SU-DHL-6 (cell line): ENCODE measurements at regions not wholly inside any gene's neighbourhood (a gene's known extent, or its start where the extent isn't known, plus 50 kb on each side); places are given as distances from the start of the nearest gene placed in this dataset.

Experiments used
- H2AFZ ChIP-seq: fragments of 200-600 bp; sonication (generic); 2 replicates; pipeline ENCODE4 v1.6.1; 2014; ENCODE audit warnings: low read depth, mild to moderate bottlenecking, moderate library complexity, mixed read lengths, antibody characterized with exemption, low read length; ENCODE audit not compliant: severe bottlenecking
- H3F3A ChIP-seq: fragments of 200-600 bp; shearing (Covaris generic); 2 replicates; pipeline ENCODE4 v1.6.0; 2016; ENCODE audit warnings: antibody characterized with exemption, mild to moderate bottlenecking; ENCODE audit not compliant: insufficient read depth
- H3K27ac ChIP-seq: fragments of 200-600 bp; sonication (generic); 2 replicates; pipeline ENCODE4 v1.5.1; 2016; ENCODE audit warnings: low read depth, mild to moderate bottlenecking, low read length, moderate library complexity, mixed read lengths
- H3K27me3 ChIP-seq: fragments of 200-600 bp; sonication (generic), shearing (Covaris generic); 2 replicates; pipeline ENCODE4 v1.6.0; 2014; ENCODE audit warnings: mild to moderate bottlenecking, low read length
- H3K36me3 ChIP-seq: fragments of 200-600 bp; sonication (generic); 2 replicates; pipeline ENCODE4 v1.6.1; 2014; ENCODE audit warnings: mild to moderate bottlenecking, low read length, mixed read lengths
- H3K4me2 ChIP-seq: fragments of 300-600, 200-600 bp; shearing (Covaris generic), sonication (generic); 2 replicates; pipeline ENCODE4 v1.6.0; 2014; ENCODE audit warnings: low read length, low read depth, mild to moderate bottlenecking; ENCODE audit not compliant: poor library complexity, severe bottlenecking
- H3K4me3 ChIP-seq: fragments of 200-600 bp; sonication (generic); 2 replicates; pipeline ENCODE4 v1.5.1; 2014; ENCODE audit warnings: antibody characterized with exemption, low read length, mild to moderate bottlenecking, mixed read lengths; ENCODE audit not compliant: insufficient read depth, poor library complexity, severe bottlenecking
- H3K79me2 ChIP-seq: fragments of 200-600 bp; sonication (generic); 2 replicates; pipeline ENCODE4 v1.6.1; 2014; ENCODE audit warnings: mild to moderate bottlenecking, low read length, moderate library complexity; ENCODE audit not compliant: insufficient read depth
- H3K9ac ChIP-seq: fragments of 200-600 bp; sonication (generic); 2 replicates; pipeline ENCODE4 v1.7.0; 2014; ENCODE audit warnings: mild to moderate bottlenecking, low read length
- H3K9me2 ChIP-seq: fragments of 200-600 bp; sonication (generic); replicated peaks from 2 replicates; pipeline ENCODE4 v1.6.1; 2014; ENCODE audit warnings: low read length; ENCODE audit not compliant: insufficient read depth
- H3K9me3 ChIP-seq: fragments of 200-600 bp; sonication (generic); 2 replicates; pipeline ENCODE4 v1.6.1; 2014; ENCODE audit warnings: low read length, mixed read lengths; ENCODE audit not compliant: insufficient read depth
- H4K20me1 ChIP-seq: fragments of 200-600 bp; sonication (generic); 2 replicates; pipeline ENCODE4 v1.6.1; 2014; ENCODE audit warnings: low read depth, mild to moderate bottlenecking, antibody characterized with exemption, low read length, moderate library complexity, mixed read lengths
- EZH2phosphoT487 ChIP-seq: fragments of 200-600 bp; sonication (generic), shearing (Covaris generic); conservative IDR thresholded peaks from 2 replicates; pipeline ENCODE4 v1.6.1; 2018; ENCODE audit warnings: mild to moderate bottlenecking, antibody characterized with exemption, low read length, moderate library complexity, mixed read lengths
- TF ChIP-seq, protein P1 (sequence below): fragments of 200-600 bp; sonication (generic); IDR thresholded peaks from one replicate; pipeline ENCODE4 v1.5.1; 2017; ENCODE audit warnings: antibody characterized with exemption, mild to moderate bottlenecking, low read length, moderate library complexity; ENCODE audit not compliant: insufficient read depth, poor library complexity, severe bottlenecking

GRCh38 chr9:108377382-108377781 is 478.4 kb downstream of the ACTL7B start:
- H3F3A ChIP-seq: no peaks in the 10 kb centered on the region
- H3K27ac ChIP-seq: no peak overlapping the region
- H3K27me3 ChIP-seq: no peaks in the 10 kb centered on the region
- no peaks in the 10 kb centered on the region for H3K79me2 ChIP-seq
- no peak overlapping the region for H3K9ac ChIP-seq
- H4K20me1 ChIP-seq: no peaks in the 10 kb centered on the region
- H3K9me3 ChIP-seq: no peaks in the 10 kb centered on the region
- no peak overlapping the region for H3K4me3 ChIP-seq
- no peak overlapping the region for H3K4me2 ChIP-seq
- TF ChIP-seq EZH2phosphoT487: no peak
- TF ChIP-seq, protein P1, sequence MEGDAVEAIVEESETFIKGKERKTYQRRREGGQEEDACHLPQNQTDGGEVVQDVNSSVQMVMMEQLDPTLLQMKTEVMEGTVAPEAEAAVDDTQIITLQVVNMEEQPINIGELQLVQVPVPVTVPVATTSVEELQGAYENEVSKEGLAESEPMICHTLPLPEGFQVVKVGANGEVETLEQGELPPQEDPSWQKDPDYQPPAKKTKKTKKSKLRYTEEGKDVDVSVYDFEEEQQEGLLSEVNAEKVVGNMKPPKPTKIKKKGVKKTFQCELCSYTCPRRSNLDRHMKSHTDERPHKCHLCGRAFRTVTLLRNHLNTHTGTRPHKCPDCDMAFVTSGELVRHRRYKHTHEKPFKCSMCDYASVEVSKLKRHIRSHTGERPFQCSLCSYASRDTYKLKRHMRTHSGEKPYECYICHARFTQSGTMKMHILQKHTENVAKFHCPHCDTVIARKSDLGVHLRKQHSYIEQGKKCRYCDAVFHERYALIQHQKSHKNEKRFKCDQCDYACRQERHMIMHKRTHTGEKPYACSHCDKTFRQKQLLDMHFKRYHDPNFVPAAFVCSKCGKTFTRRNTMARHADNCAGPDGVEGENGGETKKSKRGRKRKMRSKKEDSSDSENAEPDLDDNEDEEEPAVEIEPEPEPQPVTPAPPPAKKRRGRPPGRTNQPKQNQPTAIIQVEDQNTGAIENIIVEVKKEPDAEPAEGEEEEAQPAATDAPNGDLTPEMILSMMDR: no peak
- no peaks in the 10 kb centered on the region for H3K9me2 ChIP-seq
- no peaks in the 10 kb centered on the region for H3K36me3 ChIP-seq
- H2AFZ ChIP-seq: no peak overlapping the region

DNA sequence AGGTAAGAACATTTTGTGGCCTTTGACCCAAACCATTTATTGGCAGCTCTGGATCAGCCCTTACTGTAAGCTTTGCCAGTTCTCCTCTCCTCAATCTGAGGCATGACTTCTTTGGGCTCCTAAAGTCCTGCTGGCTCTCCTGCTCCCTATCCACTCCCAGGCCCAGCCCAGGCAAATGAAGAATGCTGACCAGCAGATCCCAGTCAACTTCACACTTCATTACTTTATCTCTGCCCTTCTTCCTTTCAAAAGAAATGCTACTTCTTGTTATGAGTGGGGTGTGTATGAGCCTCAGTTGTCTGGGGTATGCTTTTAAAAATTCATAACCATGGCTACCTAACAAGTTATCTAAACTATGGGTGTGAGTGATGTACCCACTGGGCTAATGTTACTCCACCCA is 479.6 kb downstream of the ACTL7B start:
- Histone ChIP-seq H2AFZ (no peak overlapping the region), H3F3A (no peaks in the 10 kb centered on the region), H3K9ac (no peak overlapping the region), H3K4me2 (no peak overlapping the region), H3K9me2 (no peaks in the 10 kb centered on the region), H3K79me2 (no peaks in the 10 kb centered on the region), H3K27ac (no peak overlapping the region), H4K20me1 (no peaks in the 10 kb centered on the region), H3K4me3 (no peak overlapping the region), H3K9me3 (no peaks in the 10 kb centered on the region), H3K27me3 (no peaks in the 10 kb centered on the region), H3K36me3 (no peaks in the 10 kb centered on the region)
- no peak for TF ChIP-seq EZH2phosphoT487
- TF ChIP-seq, protein P1: no peak

DNA sequence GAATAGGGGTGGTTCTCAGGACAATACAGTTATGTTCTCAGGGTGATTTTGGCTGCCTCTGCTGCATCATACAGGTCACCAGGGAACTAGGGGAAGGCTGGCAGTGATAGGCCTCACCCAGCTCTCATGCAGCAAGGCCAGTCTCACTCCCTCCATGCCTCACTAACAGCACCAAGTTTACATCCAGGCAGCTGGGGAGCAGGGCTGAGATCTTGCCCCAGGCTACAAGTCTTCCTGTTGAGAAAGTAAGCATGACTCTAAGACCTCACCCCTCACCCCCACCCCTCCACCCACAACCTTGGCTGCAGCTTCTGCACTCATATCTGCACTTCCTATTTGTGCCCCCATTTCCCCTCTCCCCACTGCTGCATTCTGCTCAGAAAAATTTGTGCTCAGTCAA is 481.2 kb downstream of the ACTL7B start:
- no peaks in the 10 kb centered on the region for H3K9me2 ChIP-seq
- H3K36me3 ChIP-seq: no peaks in the 10 kb centered on the region
- no peak overlapping the region for H3K9ac ChIP-seq

More for the DNA sequence above, 481.2 kb downstream of the ACTL7B start:
- no peak overlapping the region for H3K4me3 ChIP-seq
- H2AFZ ChIP-seq: no peak overlapping the region
- H3K9me3 ChIP-seq: no peaks in the 10 kb centered on the region
- no peaks in the 10 kb centered on the region for H3K79me2 ChIP-seq
- TF ChIP-seq, protein P1: no peak
- no peak for TF ChIP-seq EZH2phosphoT487
- H3K27me3 ChIP-seq: no peaks in the 10 kb centered on the region
- H3K27ac ChIP-seq: no peak overlapping the region
- H3F3A ChIP-seq: no peaks in the 10 kb centered on the region
- no peaks in the 10 kb centered on the region for H4K20me1 ChIP-seq
- H3K4me2 ChIP-seq: no peak overlapping the region
